Pancreas (tissue), 10 donors: ENCODE measurements at regions not wholly inside any gene's neighbourhood (a gene's known extent, or its start where the extent isn't known, plus 50 kb on each side); places are given as distances from the start of the nearest gene placed in this dataset.

Experiments
- ATAC-seq, 4 donors: fragments of 200-7000 bp; cut with Tn5 transposase; one replicate each; pipeline versions ENCODE4 v1.8.0 to v1.9.1; 2020; ENCODE audit warnings: mild to moderate bottlenecking in 4 of 4, moderate library complexity in 4 of 4
- DNase-seq, 6 donors: peaks; one replicate each; pipeline ENCODE4 v3.0.0-alpha.2; 2020
- FAIRE-seq: peaks from 2 replicates; lab custom pipeline; 2012; peaks lifted over from hg19 to GRCh38; lab: Jason Lieb, UNC
- H3K27ac ChIP-seq, 4 donors: fragments of 200-600 bp; sonication (generic); 1 replicate in 3 of 4; 2 replicates in 1 of 4; pipeline versions ENCODE4 v1.5.0 to v1.8.0; 2020
- H3K27me3 ChIP-seq, 4 donors: fragments of 200-600 bp; one replicate each; pipeline ENCODE4 v1.8.0; 2021
- H3K36me3 ChIP-seq, 3 donors: fragments of 200-600 bp; sonication (generic) in 1 of 3; one replicate each; pipeline versions ENCODE4 v1.5.0 to v1.8.0; 2020 to 2021
- H3K4me1 ChIP-seq, 3 donors: fragments of 200-600 bp; one replicate each; pipeline ENCODE4 v1.8.0; 2021
- H3K4me3 ChIP-seq, 4 donors: fragments of 200-600 bp; sonication (generic) in 2 of 4; one replicate each; pipeline versions ENCODE4 v1.5.0 to v1.8.0; 2020 to 2021
- H3K9me3 ChIP-seq, 4 donors: fragments of 200-600 bp; one replicate each; pipeline ENCODE4 v1.8.0; 2021
- WGBS, 2 donors: extraction: QIAGEN DNeasy Blood & Tissue Kit; methylation state at CpG; one replicate each; pipeline ENCODE4 v1.1.7; 2013; 5-methylcytosine and 5-hydroxymethylcytosine counted together
- intact Hi-C, 3 donors: fragments of 100-400 bp; cut with DNase I; formaldehyde crosslinking; loops; one replicate each; pipeline versions ENCODE4 v1.11.1 to v1.14.2; 2022
- TF ChIP-seq, protein P1 (sequence below), 4 donors: fragments of 200-600 bp; sonication (generic) in 3 of 4; IDR thresholded peaks; one replicate each; pipeline versions ENCODE4 v1.5.0 to v1.8.0; 2021; ENCODE audit warnings: antibody characterized with exemption in 4 of 4
- donor health status: healthy with polysubstance abuse.
- donor health status: DM: no; HTN: no; CAD: no; lungs with moderate emphysema.
- donor health status: DM: no; HTN: no; CAD: no.
- donor health status: control.
- donor health status: control.
- donor health status: Bipolar disorder and iron deficiency.
- donor health status: DM: yes; HTN: yes; CAD: no.
- donor health status: DM: no; HTN: no; CAD: no.
- donor health status: DM: no; HTN: no; CAD: no.
- donor health status: DM: yes; HTN: yes; CAD: no.

DNA sequence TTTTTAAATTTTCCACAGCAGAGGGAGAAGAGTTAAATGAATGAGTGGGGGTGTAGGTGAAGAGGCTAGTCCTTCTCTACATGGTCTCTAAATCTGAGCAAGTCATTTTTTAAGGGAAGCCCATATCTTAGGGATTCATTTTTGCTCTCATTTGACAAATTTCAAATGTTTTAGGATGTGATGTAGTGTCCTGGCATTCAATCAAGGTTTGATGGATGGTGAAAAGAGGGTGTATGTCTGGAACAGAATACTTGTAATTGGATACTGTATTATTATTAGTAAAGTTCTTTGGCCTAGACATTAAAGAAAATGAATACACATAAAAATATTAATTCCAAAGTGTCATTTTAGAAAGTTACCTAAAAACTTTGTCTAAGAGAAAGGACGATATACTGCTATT is 167.8 kb upstream of the PTBP2 start:
- intact Hi-C loops: no loop called here
- H3K4me1 ChIP-seq: no peaks in the 10 kb centered on the region
- H3K27ac ChIP-seq: no peak overlapping the region
- FAIRE-seq: no peak
- no peak for ATAC-seq
- no peak for DNase-seq
- 86 to 95% methylated on average over 1 of the region's 1 CpG for WGBS, 2 donors
- no peaks in the 10 kb centered on the region for H3K9me3 ChIP-seq
- H3K4me3 ChIP-seq: no peak overlapping the region
- H3K27me3 ChIP-seq: no peaks in the 10 kb centered on the region
- TF ChIP-seq, protein P1, sequence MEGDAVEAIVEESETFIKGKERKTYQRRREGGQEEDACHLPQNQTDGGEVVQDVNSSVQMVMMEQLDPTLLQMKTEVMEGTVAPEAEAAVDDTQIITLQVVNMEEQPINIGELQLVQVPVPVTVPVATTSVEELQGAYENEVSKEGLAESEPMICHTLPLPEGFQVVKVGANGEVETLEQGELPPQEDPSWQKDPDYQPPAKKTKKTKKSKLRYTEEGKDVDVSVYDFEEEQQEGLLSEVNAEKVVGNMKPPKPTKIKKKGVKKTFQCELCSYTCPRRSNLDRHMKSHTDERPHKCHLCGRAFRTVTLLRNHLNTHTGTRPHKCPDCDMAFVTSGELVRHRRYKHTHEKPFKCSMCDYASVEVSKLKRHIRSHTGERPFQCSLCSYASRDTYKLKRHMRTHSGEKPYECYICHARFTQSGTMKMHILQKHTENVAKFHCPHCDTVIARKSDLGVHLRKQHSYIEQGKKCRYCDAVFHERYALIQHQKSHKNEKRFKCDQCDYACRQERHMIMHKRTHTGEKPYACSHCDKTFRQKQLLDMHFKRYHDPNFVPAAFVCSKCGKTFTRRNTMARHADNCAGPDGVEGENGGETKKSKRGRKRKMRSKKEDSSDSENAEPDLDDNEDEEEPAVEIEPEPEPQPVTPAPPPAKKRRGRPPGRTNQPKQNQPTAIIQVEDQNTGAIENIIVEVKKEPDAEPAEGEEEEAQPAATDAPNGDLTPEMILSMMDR (IDR thresholded peaks at IDR 0.05): no peak
- no peaks in the 10 kb centered on the region for H3K36me3 ChIP-seq

DNA sequence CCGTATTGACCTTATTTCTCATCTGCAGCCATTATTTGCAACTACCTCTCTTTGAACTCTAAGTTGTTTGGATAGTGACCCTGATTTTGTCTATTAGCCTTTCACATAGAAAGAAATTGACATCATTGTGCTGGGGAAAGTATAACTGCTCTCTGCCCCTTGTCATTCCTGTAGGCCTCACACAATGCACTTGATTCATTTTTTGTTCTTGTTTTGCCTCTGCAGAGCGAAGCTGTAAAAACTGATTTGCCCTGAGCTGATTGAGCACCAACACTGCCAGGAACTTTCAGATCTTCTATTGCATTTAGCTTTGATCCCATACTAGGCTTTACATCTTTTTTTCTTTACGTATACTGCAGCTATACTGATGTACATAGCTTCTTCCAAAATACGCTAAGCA is 167.2 kb upstream of the PTBP2 start:
- intact Hi-C loops: no loop called here
- no peaks in the 10 kb centered on the region for H3K4me1 ChIP-seq
- H3K9me3 ChIP-seq: no peaks in the 10 kb centered on the region
- H3K27me3 ChIP-seq: no peaks in the 10 kb centered on the region
- ATAC-seq (no peak), DNase-seq (no peak), FAIRE-seq (no peak)
- TF ChIP-seq, protein P1 (IDR thresholded peaks at IDR 0.05): no peak
- H3K36me3 ChIP-seq: no peaks in the 10 kb centered on the region
- no peak overlapping the region for H3K4me3 ChIP-seq
- 85% methylated on average over 4 of the region's 4 CpGs for WGBS, 2 donors
- no peak overlapping the region for H3K27ac ChIP-seq

DNA sequence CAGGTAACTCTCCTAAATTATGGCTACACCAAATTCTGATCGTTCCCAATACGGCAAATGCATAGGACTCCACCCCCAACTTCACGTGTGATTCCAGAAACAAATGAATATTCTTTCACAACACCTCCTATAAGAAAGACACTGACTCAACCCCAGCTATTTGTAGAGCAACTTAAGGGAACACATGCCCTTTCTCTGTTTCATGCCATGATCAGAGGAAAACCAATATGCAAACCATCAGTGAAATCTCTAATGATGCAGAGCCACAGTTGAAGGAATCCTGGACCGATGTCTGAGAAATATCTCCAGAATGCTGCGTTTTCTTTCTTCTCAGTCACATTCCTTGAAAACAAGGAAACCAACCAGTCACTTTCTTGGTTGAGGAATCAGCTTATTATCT is 164.2 kb upstream of the PTBP2 start:
- intact Hi-C loops: no loop called here
- 77 to 86% methylated on average over 5 of the region's 5 CpGs for WGBS, 2 donors
- no peaks in the 10 kb centered on the region for H3K9me3 ChIP-seq
- H3K36me3 ChIP-seq: no peaks in the 10 kb centered on the region
- ATAC-seq: no peak
- DNase-seq: no peak
- H3K4me3 ChIP-seq: no peak overlapping the region
- no peaks in the 10 kb centered on the region for H3K27me3 ChIP-seq
- TF ChIP-seq, protein P1 (IDR thresholded peaks at IDR 0.05): no peak
- H3K27ac ChIP-seq: no peak overlapping the region
- no peaks in the 10 kb centered on the region for H3K4me1 ChIP-seq
- no peak for FAIRE-seq

DNA sequence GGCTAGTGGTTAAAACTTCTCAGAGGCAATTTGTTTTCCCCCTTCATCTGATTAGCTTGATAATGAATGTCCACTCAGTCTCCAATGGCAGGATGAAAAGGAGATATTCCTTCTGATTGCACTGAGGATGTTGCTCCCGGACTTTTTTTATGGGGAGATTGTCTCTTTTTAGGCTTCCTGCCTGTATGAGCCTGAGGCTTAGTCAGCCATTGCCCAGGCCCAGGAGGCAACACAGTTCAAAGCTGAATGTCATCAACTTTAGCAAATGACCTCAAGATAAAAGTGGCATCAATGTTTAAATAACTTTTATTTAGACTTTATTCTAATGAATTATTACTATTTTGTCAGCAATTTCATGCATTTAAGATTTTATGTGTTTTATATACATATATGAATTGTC is 162.9 kb upstream of the PTBP2 start:
- no peak for DNase-seq
- Histone ChIP-seq H3K36me3 (no peaks in the 10 kb centered on the region), H3K9me3 (no peaks in the 10 kb centered on the region), H3K4me3 (no peak overlapping the region), H3K4me1 (no peaks in the 10 kb centered on the region), H3K27me3 (no peaks in the 10 kb centered on the region), H3K27ac (no peak overlapping the region)
- TF ChIP-seq, protein P1 (IDR thresholded peaks at IDR 0.05): no peak
- WGBS, 2 donors: 45 to 68% methylated on average over 1 of the region's 1 CpG
- intact Hi-C loops: no loop called here
- FAIRE-seq: no peak
- ATAC-seq: no peak

DNA sequence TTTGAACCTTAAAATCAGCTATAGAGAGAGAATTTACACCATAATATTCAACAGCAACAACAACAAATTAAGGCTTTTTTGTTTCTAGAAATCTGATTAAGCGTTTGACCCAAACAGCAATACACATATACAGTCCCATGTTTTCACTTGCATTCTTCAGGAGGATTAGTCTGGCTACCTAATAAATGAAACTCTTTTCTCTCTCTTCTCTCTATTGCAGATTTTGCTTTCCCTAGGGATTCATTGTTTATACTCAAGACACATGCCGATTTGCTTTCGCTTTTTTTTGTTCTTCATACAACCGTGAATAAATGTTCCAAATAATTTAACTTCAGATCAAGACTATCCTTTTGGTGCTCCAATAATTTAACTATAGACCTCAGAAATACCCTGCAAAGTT is 162.4 kb upstream of the PTBP2 start:
- Histone ChIP-seq H3K4me1 (no peaks in the 10 kb centered on the region), H3K27me3 (no peaks in the 10 kb centered on the region), H3K9me3 (no peaks in the 10 kb centered on the region), H3K27ac (no peak overlapping the region), H3K4me3 (no peak overlapping the region), H3K36me3 (no peaks in the 10 kb centered on the region)
- WGBS, 2 donors: 68 to 73% methylated on average over 4 of the region's 4 CpGs
- intact Hi-C loops: no loop called here
- FAIRE-seq: no peak
- DNase-seq: no peak
- TF ChIP-seq, protein P1 (IDR thresholded peaks at IDR 0.05): no peak
- ATAC-seq: no peak
